RWPE2 (cell line): ENCODE measurements at regions not wholly inside any gene's neighbourhood (a gene's known extent, or its start where the extent isn't known, plus 50 kb on each side); places are given as distances from the start of the nearest gene placed in this dataset.
"Not testable (repeated sequence)": the region's sequence is repeated elsewhere in the genome, so short reads cannot be mapped to it uniquely, and the experiment has no call there.

ENCODE experiments used
- ATAC-seq: fragments of 200-7000 bp; cut with Tn5 transposase; 3 replicates; pipeline ENCODE4 v1.9.1; 2021; ENCODE audit warnings: low read depth
- DNase-seq: peaks from one replicate; pipeline ENCODE4 v3.0.0-alpha.2; 2020; ENCODE audit warnings: low spot score
- H3K27ac ChIP-seq: fragments of 450-650 bp; 2 replicates; pipeline ENCODE4 v1.5.1; 2017; ENCODE audit warnings: mild to moderate bottlenecking; ENCODE audit not compliant: poor library complexity, severe bottlenecking
- H3K27me3 ChIP-seq: fragments of 250-450 bp; sonication (Bioruptor Pico); 2 replicates; pipeline ENCODE4 v1.5.1; 2021; ENCODE audit warnings: mild to moderate bottlenecking, moderate library complexity; ENCODE audit not compliant: insufficient read depth, poor library complexity, severe bottlenecking
- H3K36me3 ChIP-seq: fragments of 250-450 bp; sonication (Bioruptor Pico); 2 replicates; pipeline ENCODE4 v1.5.1; 2020; ENCODE audit warnings: low read depth, mild to moderate bottlenecking, moderate library complexity
- H3K4me1 ChIP-seq: fragments of 250-450 bp; sonication (Bioruptor Pico); 2 replicates; pipeline ENCODE4 v1.5.1; 2021; ENCODE audit warnings: mild to moderate bottlenecking, moderate library complexity; ENCODE audit not compliant: insufficient read depth, poor library complexity, severe bottlenecking
- H3K4me3 ChIP-seq: fragments of 250-450 bp; sonication (Bioruptor Pico); 2 replicates; pipeline ENCODE4 v1.5.1; 2021; ENCODE audit warnings: mild to moderate bottlenecking, moderate library complexity; ENCODE audit not compliant: severe bottlenecking
- H3K9me3 ChIP-seq: fragments of 250-450 bp; sonication (Bioruptor Pico); 2 replicates; pipeline ENCODE4 v1.5.1; 2021; ENCODE audit warnings: mild to moderate bottlenecking, moderate library complexity; ENCODE audit not compliant: severe bottlenecking
- CTCF ChIP-seq: fragments of 450-650 bp; IDR thresholded peaks from one replicate; pipeline ENCODE4 v1.5.1; 2017; ENCODE audit warnings: mild to moderate bottlenecking, moderate library complexity; ENCODE audit not compliant: poor library complexity, severe bottlenecking

DNA sequence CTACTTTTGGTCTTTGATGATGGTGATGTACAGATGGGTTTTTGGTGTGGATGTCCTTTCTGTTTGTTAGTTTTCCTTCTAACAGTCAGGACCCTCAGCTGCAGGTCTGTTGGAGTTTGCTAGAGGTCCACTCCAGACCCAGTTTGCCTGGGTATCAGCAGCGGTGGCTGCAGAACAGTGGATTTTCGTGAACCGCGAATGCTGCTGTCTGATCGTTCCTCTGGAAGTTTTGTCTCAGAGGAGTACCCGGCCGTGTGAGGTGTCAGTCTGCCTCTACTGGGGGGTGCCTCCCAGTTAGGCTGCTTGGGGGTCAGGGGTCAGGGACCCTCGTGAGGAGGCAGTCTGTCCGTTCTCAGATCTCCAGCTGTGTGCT is 56.6 kb upstream of the TNFAIP8 start:
- not testable (repeated sequence) for H3K9me3 ChIP-seq, H3K27me3 ChIP-seq, DNase-seq, H3K4me3 ChIP-seq, H3K27ac ChIP-seq, H3K36me3 ChIP-seq, ATAC-seq
- peaks cover 40% of the 10 kb centered on the region for H3K4me1 ChIP-seq

DNA sequence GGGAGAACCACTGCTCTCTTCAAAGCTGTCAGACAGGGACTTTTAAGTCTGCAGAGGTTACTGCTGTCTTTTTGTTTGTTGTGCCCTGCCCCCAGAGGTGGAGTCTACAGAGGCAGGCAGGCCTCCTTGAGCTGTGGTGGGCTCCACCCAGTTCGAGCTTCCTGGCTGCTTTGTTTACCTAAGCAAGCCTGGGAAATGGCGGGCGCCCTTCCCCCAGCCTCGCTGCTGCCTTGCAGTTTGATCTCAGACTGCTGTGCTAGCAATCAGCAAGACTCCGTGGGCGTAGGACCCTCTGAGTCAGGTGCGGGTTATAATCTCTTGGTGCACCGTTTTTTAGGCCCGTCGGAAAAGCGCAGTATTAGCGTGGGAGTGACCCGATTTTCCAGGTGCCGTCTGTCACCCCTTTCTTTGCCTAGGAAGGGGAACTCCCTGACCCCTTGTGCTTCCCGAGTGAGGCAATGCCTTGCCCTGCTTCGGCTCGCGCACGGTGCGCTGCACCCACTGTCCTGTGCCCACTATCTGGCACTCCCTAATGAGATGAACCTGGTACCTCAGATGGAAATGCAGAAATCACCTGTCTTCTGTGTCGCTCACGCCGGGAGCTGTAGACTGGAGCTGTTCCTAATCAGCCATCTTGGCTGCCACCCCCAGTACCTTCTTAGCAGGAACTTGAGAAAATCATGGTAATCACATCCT is 56.1 kb upstream of the TNFAIP8 start:
- not testable (repeated sequence) for H3K27me3 ChIP-seq, DNase-seq, ATAC-seq, H3K9me3 ChIP-seq, H3K36me3 ChIP-seq, H3K4me3 ChIP-seq
- Histone ChIP-seq H3K27ac (peak overlapping the region; percentile 84), H3K4me1 (peaks cover 46% of the 10 kb centered on the region)

- Histone ChIP-seq H3K4me1 (peaks cover 49% of the 10 kb centered on the region), H3K27ac (peak overlapping the region; percentile 84), H3K36me3 (no peaks in the 10 kb centered on the region), H3K27me3 (no peaks in the 10 kb centered on the region), H3K4me3 (no peak overlapping the region), H3K9me3 (no peaks in the 10 kb centered on the region)
- ATAC-seq (no peak), DNase-seq (no peak)
- no peak for TF ChIP-seq CTCF
Measured at GRCh38 chr5:119300311-119300670, 55.5 kb upstream of the TNFAIP8 start.

DNA sequence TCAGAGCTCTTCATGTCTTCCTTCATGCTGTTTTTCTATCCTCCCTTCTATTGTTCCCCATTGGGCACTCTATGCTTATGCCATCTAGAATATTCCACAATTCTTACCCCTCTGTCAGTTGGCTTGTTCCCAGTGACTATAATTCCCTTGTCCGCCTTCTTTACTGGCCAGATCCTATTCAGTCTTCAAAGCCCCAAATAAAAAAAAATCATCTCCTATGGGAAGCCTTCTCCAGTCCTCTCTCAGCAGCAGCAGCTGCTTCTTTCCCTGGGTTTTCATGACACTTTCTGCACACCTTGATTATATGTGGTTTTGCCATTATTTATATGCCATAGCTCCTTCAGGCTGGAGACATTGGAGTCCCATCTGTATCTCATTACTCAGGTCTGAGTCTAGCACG is 54.6 kb upstream of the TNFAIP8 start:
- H3K9me3 ChIP-seq: no peaks in the 10 kb centered on the region
- H3K4me1 ChIP-seq: peaks cover 49% of the 10 kb centered on the region
- H3K36me3 ChIP-seq: no peaks in the 10 kb centered on the region
- H3K27me3 ChIP-seq: no peaks in the 10 kb centered on the region
- no peak overlapping the region for H3K4me3 ChIP-seq
- ATAC-seq: no peak
- no peak for TF ChIP-seq CTCF
- DNase-seq: no peak
- peak overlapping the region; percentile 84 for H3K27ac ChIP-seq

GRCh38 chr5:119301906-119302305 is 53.9 kb upstream of the TNFAIP8 start:
- H3K4me3 ChIP-seq: no peak overlapping the region
- H3K4me1 ChIP-seq: peaks cover 49% of the 10 kb centered on the region
- no peaks in the 10 kb centered on the region for H3K36me3 ChIP-seq
- no peak for TF ChIP-seq CTCF
- H3K9me3 ChIP-seq: no peaks in the 10 kb centered on the region
- H3K27ac ChIP-seq: peak overlapping the region; percentile 84
- DNase-seq: no peak
- no peak for ATAC-seq
- H3K27me3 ChIP-seq: no peaks in the 10 kb centered on the region

DNA sequence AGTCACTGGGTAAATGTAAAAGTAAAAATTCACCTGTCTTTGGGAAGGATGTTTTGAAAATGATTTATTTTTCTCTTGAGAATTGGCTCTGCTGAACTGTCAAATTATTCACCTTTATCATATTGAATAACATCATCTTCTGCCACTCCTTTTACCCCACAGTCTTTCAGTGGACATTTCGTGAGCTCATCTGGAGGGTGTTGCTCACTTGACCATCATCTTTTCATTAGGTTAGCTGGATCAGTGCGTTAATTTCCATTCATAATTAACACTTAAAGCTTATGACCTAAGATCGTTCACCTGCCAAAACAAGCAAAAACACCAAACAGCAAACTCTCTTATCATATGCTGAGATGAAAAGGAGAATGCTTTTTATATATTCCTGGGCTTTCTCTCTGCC is 53.4 kb upstream of the TNFAIP8 start:
- no peak overlapping the region for H3K4me3 ChIP-seq

More for the DNA sequence above, 53.4 kb upstream of the TNFAIP8 start:
- no peaks in the 10 kb centered on the region for H3K9me3 ChIP-seq
- H3K27me3 ChIP-seq: no peaks in the 10 kb centered on the region
- ATAC-seq (no peak), DNase-seq (no peak)
- H3K27ac ChIP-seq: peak overlapping the region; percentile 84
- no peaks in the 10 kb centered on the region for H3K36me3 ChIP-seq
- TF ChIP-seq CTCF: no peak
- H3K4me1 ChIP-seq: peaks cover 50% of the 10 kb centered on the region
